Kidney epithelial cell (primary cell): ENCODE measurements at regions not wholly inside any gene's neighbourhood (a gene's known extent, or its start where the extent isn't known, plus 50 kb on each side); places are given as distances from the start of the nearest gene placed in this dataset.
"Not testable (repeated sequence)": the region's sequence is repeated elsewhere in the genome, so short reads cannot be mapped to it uniquely, and the experiment has no call there.

Source experiments
- DNase-seq: peaks from one replicate; pipeline ENCODE4 v3.0.0-alpha.2; 2010; ENCODE audit warnings: low read depth
- H3K27me3 ChIP-seq: 2 replicates; pipeline ENCODE4 v1.6.0; 2011; ENCODE audit warnings: low read length; ENCODE audit not compliant: control insufficient read depth, insufficient read depth
- H3K36me3 ChIP-seq: 2 replicates; pipeline ENCODE4 v1.5.1; 2011; ENCODE audit warnings: low read length; ENCODE audit not compliant: control insufficient read depth, insufficient read depth
- H3K4me3 ChIP-seq: 2 replicates; pipeline ENCODE4 v1.5.1; 2011; ENCODE audit warnings: low read depth, mild to moderate bottlenecking, control low read depth, low read length
- TF ChIP-seq, protein P1 (sequence below): IDR thresholded peaks from 2 replicates; pipeline ENCODE4 v1.5.1; 2011; ENCODE audit warnings: mild to moderate bottlenecking, moderate library complexity, low read length, control low read depth, inconsistent platforms; ENCODE audit not compliant: insufficient read depth, poor library complexity, severe bottlenecking

DNA sequence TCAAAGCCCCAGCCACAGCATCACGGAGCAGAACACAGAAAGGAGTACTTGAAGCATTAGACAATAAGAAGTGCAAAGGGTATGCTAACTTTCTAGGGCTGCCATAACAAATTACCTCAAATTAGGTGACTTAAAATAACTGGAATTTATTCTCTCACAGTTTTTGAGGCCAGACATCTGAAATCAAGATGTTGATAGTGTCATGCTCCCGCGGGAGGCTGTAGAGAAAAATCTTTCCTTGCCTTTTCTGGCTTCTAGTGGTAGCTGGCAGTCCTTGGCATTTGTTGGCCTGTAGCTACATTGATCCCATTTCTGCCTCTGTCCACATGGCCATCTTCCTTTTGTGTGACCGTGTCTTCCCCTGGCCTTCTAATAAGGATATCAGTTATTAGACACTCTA lies 51.9 kb upstream of the SPDL1 start:
- TF ChIP-seq, protein P1, sequence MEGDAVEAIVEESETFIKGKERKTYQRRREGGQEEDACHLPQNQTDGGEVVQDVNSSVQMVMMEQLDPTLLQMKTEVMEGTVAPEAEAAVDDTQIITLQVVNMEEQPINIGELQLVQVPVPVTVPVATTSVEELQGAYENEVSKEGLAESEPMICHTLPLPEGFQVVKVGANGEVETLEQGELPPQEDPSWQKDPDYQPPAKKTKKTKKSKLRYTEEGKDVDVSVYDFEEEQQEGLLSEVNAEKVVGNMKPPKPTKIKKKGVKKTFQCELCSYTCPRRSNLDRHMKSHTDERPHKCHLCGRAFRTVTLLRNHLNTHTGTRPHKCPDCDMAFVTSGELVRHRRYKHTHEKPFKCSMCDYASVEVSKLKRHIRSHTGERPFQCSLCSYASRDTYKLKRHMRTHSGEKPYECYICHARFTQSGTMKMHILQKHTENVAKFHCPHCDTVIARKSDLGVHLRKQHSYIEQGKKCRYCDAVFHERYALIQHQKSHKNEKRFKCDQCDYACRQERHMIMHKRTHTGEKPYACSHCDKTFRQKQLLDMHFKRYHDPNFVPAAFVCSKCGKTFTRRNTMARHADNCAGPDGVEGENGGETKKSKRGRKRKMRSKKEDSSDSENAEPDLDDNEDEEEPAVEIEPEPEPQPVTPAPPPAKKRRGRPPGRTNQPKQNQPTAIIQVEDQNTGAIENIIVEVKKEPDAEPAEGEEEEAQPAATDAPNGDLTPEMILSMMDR = no peak

DNA sequence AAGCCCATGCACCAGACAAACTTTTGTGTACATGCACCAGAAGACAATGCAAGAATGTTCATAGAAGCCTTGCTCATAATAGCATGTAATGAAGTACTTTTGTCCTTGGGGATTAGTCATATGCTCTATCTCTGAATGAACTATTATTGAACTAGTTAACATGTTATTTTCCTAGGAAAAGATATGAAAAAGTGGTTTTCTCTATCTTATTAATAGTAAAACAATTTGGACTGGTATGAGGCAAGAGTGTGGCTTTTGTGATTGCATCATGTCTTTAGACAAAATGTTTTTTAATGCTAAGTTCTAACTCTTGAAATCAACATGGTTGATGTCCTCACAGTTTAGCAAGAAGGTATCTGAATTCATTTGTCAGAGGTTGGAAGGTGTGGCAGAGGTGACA lies 55.7 kb upstream of the SPDL1 start:
- no peak for DNase-seq
- Histone ChIP-seq H3K36me3 (no peaks in the 10 kb centered on the region), H3K27me3 (no peaks in the 10 kb centered on the region), H3K4me3 (no peak overlapping the region)
- TF ChIP-seq, protein P1 = no peak

More for the DNA sequence above, 51.9 kb upstream of the SPDL1 start:
- Histone ChIP-seq H3K4me3 (no peak overlapping the region), H3K27me3 (no peaks in the 10 kb centered on the region), H3K36me3 (no peaks in the 10 kb centered on the region)
- DNase-seq = no peak

DNA sequence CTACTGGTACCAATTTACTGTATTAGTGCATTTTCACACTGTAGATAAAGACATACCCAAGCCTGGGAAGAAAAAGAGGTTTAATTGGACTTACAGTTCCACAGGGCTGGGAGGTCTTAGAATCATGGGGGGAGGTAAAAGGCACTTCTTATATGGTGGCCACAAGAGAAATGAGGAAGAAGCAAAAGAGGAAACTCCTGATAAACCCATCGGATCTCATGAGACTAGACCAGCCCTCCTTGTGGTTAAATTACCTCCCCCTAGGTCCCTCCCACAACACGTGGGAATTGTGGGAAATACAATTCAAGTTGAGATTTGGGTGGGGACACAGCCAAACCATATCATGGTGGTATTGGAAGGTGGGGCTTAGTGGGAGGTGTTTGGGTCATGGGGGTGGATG lies 56.5 kb upstream of the SPDL1 start:
- Histone ChIP-seq H3K27me3 (no peaks in the 10 kb centered on the region), H3K36me3 (no peaks in the 10 kb centered on the region), H3K4me3 (no peak overlapping the region)
- DNase-seq = no peak
- TF ChIP-seq, protein P1 = no peak

DNA sequence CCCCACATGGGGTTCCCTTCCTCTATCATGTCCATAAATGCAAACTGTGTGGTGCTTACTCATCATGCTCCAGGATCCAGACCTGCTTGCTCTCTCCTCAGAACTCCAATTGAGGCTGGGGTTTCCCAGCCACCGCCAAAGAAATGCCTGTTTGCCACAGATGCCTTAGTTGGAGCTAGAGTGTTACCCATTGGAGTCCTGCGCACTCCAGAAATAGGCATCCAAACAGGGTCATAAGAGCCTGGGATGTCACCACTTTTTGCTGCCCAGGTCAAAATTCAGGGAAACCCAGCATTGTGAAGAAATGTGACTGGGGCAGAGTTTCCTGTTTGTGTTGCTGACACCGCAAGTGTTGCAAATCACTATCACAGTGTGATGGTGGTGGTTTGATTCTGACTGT lies 60.7 kb upstream of the SPDL1 start:
- no peak overlapping the region for H3K4me3 ChIP-seq
- TF ChIP-seq, protein P1 = no peak

DNA sequence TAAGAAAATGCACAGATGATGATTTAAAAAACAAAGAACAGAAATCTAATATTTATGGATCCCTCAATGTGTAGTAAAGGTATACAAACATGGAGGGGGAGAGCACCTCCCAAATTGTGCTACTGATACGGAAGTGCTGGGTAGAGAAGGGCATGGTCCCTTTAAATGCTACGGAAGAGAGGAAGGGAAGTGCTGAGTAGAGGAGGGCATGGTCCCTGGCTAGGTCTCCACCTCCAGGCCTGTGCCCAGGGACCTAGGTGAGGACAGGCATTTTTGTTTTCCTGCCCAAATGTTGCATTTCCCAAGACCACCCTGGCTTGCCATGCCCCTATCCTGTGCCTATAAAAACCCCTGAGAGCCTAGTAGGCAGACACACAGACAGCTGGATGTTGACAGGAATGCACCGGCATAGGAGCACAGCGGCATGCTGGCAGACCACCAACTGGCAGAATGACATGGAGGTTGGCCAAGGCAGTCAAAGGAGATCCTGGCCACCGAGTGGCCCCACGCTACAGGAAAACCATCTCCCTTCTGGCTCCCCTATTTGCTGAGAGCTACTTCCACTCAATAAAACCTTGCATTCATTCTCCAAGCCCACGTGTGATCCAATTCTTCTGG lies 62.1 kb upstream of the SPDL1 start:
- no peaks in the 10 kb centered on the region for H3K36me3 ChIP-seq
- no peak for DNase-seq
- no peaks in the 10 kb centered on the region for H3K27me3 ChIP-seq
- H3K4me3 ChIP-seq = no peak overlapping the region
- TF ChIP-seq, protein P1 = no peak

More for the DNA sequence above, 60.7 kb upstream of the SPDL1 start:
- DNase-seq = no peak
- Histone ChIP-seq H3K27me3 (no peaks in the 10 kb centered on the region), H3K36me3 (no peaks in the 10 kb centered on the region)

DNA sequence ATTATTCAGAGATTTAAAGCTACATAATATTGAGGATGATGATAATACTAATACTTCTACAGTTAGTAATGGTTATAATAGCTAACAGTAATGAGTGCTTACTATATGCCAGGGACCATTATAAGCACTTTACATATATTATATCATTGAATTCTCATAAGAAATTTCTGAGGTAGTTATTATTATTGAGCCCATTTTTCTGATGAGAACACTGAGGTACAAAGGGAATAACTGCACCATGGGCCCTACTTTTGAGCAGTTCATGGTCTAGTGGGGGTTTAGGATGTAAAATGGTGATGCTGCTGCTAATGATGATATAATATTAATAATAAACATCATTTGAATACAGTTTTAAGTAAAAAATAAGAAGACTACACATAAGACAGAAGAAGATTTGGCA lies 64.2 kb upstream of the SPDL1 start:
- DNase-seq = no peak
- Histone ChIP-seq H3K36me3 (no peaks in the 10 kb centered on the region), H3K4me3 (no peak overlapping the region), H3K27me3 (no peaks in the 10 kb centered on the region)
- TF ChIP-seq, protein P1 = no peak

DNA sequence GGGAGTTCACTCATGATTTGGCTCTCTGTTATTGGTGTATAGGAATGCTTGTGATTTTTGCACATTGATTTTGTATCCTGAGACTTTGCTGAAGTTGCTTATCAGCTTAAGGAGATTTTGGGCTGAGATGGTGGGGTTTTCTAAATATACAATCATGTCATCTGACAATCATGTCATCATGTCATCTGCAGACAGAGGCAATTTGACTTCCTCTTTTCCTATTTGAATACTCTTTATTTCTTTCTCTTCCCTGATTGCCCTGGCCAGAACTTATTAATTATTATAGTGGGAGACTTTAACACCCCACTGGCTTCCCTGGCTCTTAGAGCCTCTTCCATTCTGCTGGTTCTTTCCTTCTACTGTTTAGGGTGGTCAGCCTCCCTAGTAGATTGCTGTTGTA lies 64.8 kb upstream of the SPDL1 start:
- not testable (repeated sequence) for H3K4me3 ChIP-seq, DNase-seq, H3K36me3 ChIP-seq, H3K27me3 ChIP-seq
